MM.1S (cell line): ENCODE measurements at regions not wholly inside any gene's neighbourhood (a gene's known extent, or its start where the extent isn't known, plus 50 kb on each side); places are given as distances from the start of the nearest gene placed in this dataset.
A peak's percentile ranks its signal among the peaks of the same experiment; 100 is the strongest.

Experiments used
- DNase-seq: peaks from one replicate; pipeline ENCODE4 v3.0.0-alpha.2; 2015
- H2AFZ ChIP-seq: fragments of 300-600 bp; sonication (generic); 2 replicates; pipeline ENCODE4 v1.6.0; 2016; ENCODE audit warnings: antibody characterized with exemption, low read length
- H3F3A ChIP-seq: fragments of 300-600 bp; sonication (generic); 2 replicates; pipeline ENCODE4 v1.6.1; 2016; ENCODE audit warnings: mild to moderate bottlenecking, antibody characterized with exemption, low read length, moderate library complexity, mixed read lengths; ENCODE audit not compliant: insufficient read depth
- H3K27ac ChIP-seq: fragments of 300-600 bp; sonication (generic); 2 replicates; pipeline ENCODE4 v1.5.1; 2016; ENCODE audit warnings: mild to moderate bottlenecking, low read length
- H3K27me3 ChIP-seq: fragments of 300-600 bp; sonication (generic); replicated peaks from 2 replicates; pipeline ENCODE4 v1.6.0; 2016; ENCODE audit warnings: low read length; ENCODE audit not compliant: insufficient read depth
- H3K36me3 ChIP-seq: fragments of 300-600 bp; sonication (generic); replicated peaks from 2 replicates; pipeline ENCODE4 v1.6.1; 2016; ENCODE audit warnings: mild to moderate bottlenecking, low read length, mixed read lengths; ENCODE audit not compliant: insufficient read depth
- H3K4me1 ChIP-seq: fragments of 300-600 bp; sonication (generic); 2 replicates; pipeline ENCODE4 v1.6.1; 2016; ENCODE audit warnings: low read length, mixed read lengths
- H3K4me2 ChIP-seq: fragments of 300-600 bp; sonication (generic); 2 replicates; pipeline ENCODE4 v1.6.0; 2016; ENCODE audit warnings: low read depth, low read length
- H3K4me3 ChIP-seq: fragments of 300-600 bp; sonication (generic); 2 replicates; pipeline ENCODE4 v1.5.1; 2016; ENCODE audit warnings: low read length, mixed read lengths
- H3K79me2 ChIP-seq: fragments of 300-600 bp; sonication (generic); 2 replicates; pipeline ENCODE4 v1.6.1; 2016; ENCODE audit warnings: mixed run types, low read length, mixed read lengths
- H3K9ac ChIP-seq: fragments of 300-600 bp; sonication (generic); 2 replicates; pipeline ENCODE4 v1.6.1; 2016; ENCODE audit warnings: low read length, mixed read lengths
- H3K9me2 ChIP-seq: fragments of 300-600 bp; sonication (generic); replicated peaks from 2 replicates; pipeline ENCODE4 v1.6.1; 2016; ENCODE audit warnings: mild to moderate bottlenecking, low read length, mixed read lengths; ENCODE audit not compliant: insufficient read depth
- H3K9me3 ChIP-seq: fragments of 300-600 bp; sonication (generic); replicated peaks from 2 replicates; pipeline ENCODE4 v1.6.1; 2016; ENCODE audit warnings: mild to moderate bottlenecking, low read length, mixed read lengths; ENCODE audit not compliant: insufficient read depth
- H4K20me1 ChIP-seq: fragments of 300-600 bp; sonication (generic); 2 replicates; pipeline ENCODE4 v1.6.1; 2016; ENCODE audit warnings: mild to moderate bottlenecking, low read length, moderate library complexity, mixed read lengths; ENCODE audit not compliant: insufficient read depth
- EZH2 ChIP-seq: fragments of 300-600 bp; sonication (generic); optimal IDR thresholded peaks from 2 replicates; pipeline ENCODE3; 2017; ENCODE audit warnings: low read depth, mild to moderate bottlenecking, antibody characterized with exemption, low read length, mixed read lengths
- EZH2phosphoT487 ChIP-seq: fragments of 300-600 bp; sonication (generic); IDR thresholded peaks from 2 replicates; pipeline ENCODE4 v1.6.1; 2018; ENCODE audit warnings: antibody characterized with exemption, low read length
- TF ChIP-seq, protein P1 (sequence below): fragments of 300-600 bp; sonication (generic); IDR thresholded peaks from 2 replicates; pipeline ENCODE4 v1.5.1; 2016; ENCODE audit warnings: antibody characterized with exemption, low read length, mixed read lengths

- Histone ChIP-seq H3K4me1 (no peaks in the 10 kb centered on the region), H3K27me3 (no peaks in the 10 kb centered on the region), H2AFZ (no peak overlapping the region), H3K79me2 (no peaks in the 10 kb centered on the region), H3K36me3 (no peaks in the 10 kb centered on the region), H3F3A (no peaks in the 10 kb centered on the region), H3K9me2 (no peaks in the 10 kb centered on the region), H3K4me3 (no peak overlapping the region), H3K27ac (no peak overlapping the region), H3K9me3 (no peaks in the 10 kb centered on the region), H3K4me2 (no peak overlapping the region; the same call in 1 of the 2 replicates), H3K9ac (no peak overlapping the region), H4K20me1 (no peaks in the 10 kb centered on the region)
- TF ChIP-seq EZH2 (no peak), EZH2phosphoT487 (no peak)
- TF ChIP-seq, protein P1, sequence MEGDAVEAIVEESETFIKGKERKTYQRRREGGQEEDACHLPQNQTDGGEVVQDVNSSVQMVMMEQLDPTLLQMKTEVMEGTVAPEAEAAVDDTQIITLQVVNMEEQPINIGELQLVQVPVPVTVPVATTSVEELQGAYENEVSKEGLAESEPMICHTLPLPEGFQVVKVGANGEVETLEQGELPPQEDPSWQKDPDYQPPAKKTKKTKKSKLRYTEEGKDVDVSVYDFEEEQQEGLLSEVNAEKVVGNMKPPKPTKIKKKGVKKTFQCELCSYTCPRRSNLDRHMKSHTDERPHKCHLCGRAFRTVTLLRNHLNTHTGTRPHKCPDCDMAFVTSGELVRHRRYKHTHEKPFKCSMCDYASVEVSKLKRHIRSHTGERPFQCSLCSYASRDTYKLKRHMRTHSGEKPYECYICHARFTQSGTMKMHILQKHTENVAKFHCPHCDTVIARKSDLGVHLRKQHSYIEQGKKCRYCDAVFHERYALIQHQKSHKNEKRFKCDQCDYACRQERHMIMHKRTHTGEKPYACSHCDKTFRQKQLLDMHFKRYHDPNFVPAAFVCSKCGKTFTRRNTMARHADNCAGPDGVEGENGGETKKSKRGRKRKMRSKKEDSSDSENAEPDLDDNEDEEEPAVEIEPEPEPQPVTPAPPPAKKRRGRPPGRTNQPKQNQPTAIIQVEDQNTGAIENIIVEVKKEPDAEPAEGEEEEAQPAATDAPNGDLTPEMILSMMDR, result no peak
- peak; percentile 25 for DNase-seq
Measured at GRCh38 chr4:33031328-33031727, 2311.2 kb downstream of the PCDH7 start.

- no peaks in the 10 kb centered on the region for H3K4me1 ChIP-seq
- H3K27me3 ChIP-seq, result no peaks in the 10 kb centered on the region
- H3K36me3 ChIP-seq, result no peaks in the 10 kb centered on the region
- DNase-seq, result no peak
- no peaks in the 10 kb centered on the region for H3K9me3 ChIP-seq
- no peaks in the 10 kb centered on the region for H4K20me1 ChIP-seq
- no peak overlapping the region for H3K27ac ChIP-seq
- H3K9ac ChIP-seq, result no peak overlapping the region
- H3K4me3 ChIP-seq, result no peak overlapping the region
- no peaks in the 10 kb centered on the region for H3K9me2 ChIP-seq
- H3K79me2 ChIP-seq, result no peaks in the 10 kb centered on the region
- H3F3A ChIP-seq, result no peaks in the 10 kb centered on the region
- no peak for TF ChIP-seq EZH2phosphoT487
- TF ChIP-seq, protein P1, result no peak
- no peak overlapping the region for H2AFZ ChIP-seq
- H3K4me2 ChIP-seq, result no peak overlapping the region
Measured at GRCh38 chr4:33037464-33037863, 2317.3 kb downstream of the PCDH7 start.

DNA sequence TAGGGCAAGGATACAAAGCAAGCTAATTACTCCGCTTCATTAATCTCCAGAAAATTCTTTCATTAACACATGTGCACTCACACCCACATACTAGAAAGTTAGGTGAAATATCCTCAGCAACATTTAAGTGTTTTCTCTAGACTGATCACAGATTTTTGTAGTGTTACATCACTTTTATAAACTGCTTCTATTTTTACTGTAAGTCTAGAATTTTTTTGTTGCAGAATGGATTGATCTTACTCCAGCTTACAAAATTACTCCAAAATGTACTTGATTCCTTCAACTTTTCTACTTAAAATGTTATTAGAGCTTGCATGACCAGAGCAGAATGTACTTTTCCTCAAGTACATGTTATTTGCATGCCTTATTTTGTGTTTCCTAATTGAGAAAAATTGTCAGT is 2325.2 kb downstream of the PCDH7 start:
- Histone ChIP-seq H3K9me2 (no peaks in the 10 kb centered on the region), H3K4me1 (no peaks in the 10 kb centered on the region), H3K9me3 (no peaks in the 10 kb centered on the region), H3K4me3 (no peak overlapping the region), H3K27ac (no peak overlapping the region), H3K36me3 (no peaks in the 10 kb centered on the region), H3K4me2 (no peak overlapping the region), H3K9ac (no peak overlapping the region), H3K79me2 (no peaks in the 10 kb centered on the region), H4K20me1 (no peaks in the 10 kb centered on the region), H3K27me3 (no peaks in the 10 kb centered on the region), H3F3A (no peaks in the 10 kb centered on the region), H2AFZ (no peak overlapping the region)
- TF ChIP-seq, protein P1, result no peak
- TF ChIP-seq EZH2phosphoT487 (no peak), EZH2 (no peak)
- no peak for DNase-seq
